ENCODE measurements at regions not wholly inside any gene's neighbourhood (a gene's known extent, or its start where the extent isn't known, plus 50 kb on each side); places are given as distances from the start of the nearest gene placed in this dataset.
"Not testable (repeated sequence)": the region's sequence is repeated elsewhere in the genome, so short reads cannot be mapped to it uniquely, and the experiment has no call there.

- H3K27me3 ChIP-seq (ENCODE audit: control insufficient read depth in 1 of 2, insufficient read depth in 2 of 2, low read length in 2 of 2) = no peaks in the 10 kb centered on the region
- H3K4me3 ChIP-seq (ENCODE audit: low read depth in 1 of 2, low read length in 2 of 2) = no peak overlapping the region
- no peak overlapping the region for H3K9ac ChIP-seq (ENCODE audit: low read depth in 1 of 2, low read length in 2 of 2)
- no peak overlapping the region for H3K27ac ChIP-seq (ENCODE audit: low read depth, low read length)
- no peaks in the 10 kb centered on the region for H3K36me3 ChIP-seq (ENCODE audit: control insufficient read depth in 1 of 2, insufficient read depth in 2 of 2, low read length in 2 of 2)
- H3K4me1 ChIP-seq (ENCODE audit: control insufficient read depth in 1 of 2, insufficient read depth in 2 of 2, low read length in 2 of 2) = no peaks in the 10 kb centered on the region
- H3K9me3 ChIP-seq (ENCODE audit: control insufficient read depth in 1 of 2, low read length in 2 of 2) = no peaks in the 10 kb centered on the region
These were observed 231.1 kb downstream of the TFEC start for GRCh38 chr7:115799430-115799829.

- Histone ChIP-seq H3K36me3 (ENCODE audit: control insufficient read depth in 1 of 2, insufficient read depth in 2 of 2, low read length in 2 of 2) (no peaks in the 10 kb centered on the region), H3K27ac (ENCODE audit: low read depth, low read length) (no peak overlapping the region), H3K9ac (ENCODE audit: low read depth in 1 of 2, low read length in 2 of 2) (no peak overlapping the region), H3K27me3 (ENCODE audit: control insufficient read depth in 1 of 2, insufficient read depth in 2 of 2, low read length in 2 of 2) (no peaks in the 10 kb centered on the region), H3K4me1 (ENCODE audit: control insufficient read depth in 1 of 2, insufficient read depth in 2 of 2, low read length in 2 of 2) (no peaks in the 10 kb centered on the region), H3K4me3 (ENCODE audit: low read depth in 1 of 2, low read length in 2 of 2) (no peak overlapping the region), H3K9me3 (ENCODE audit: control insufficient read depth in 1 of 2, low read length in 2 of 2) (no peaks in the 10 kb centered on the region)
These were observed 236.4 kb downstream of the TFEC start for GRCh38 chr7:115793958-115794702.

- Histone ChIP-seq H3K36me3 (ENCODE audit: control insufficient read depth in 1 of 2, insufficient read depth in 2 of 2, low read length in 2 of 2) (no peaks in the 10 kb centered on the region), H3K4me1 (ENCODE audit: control insufficient read depth in 1 of 2, insufficient read depth in 2 of 2, low read length in 2 of 2) (no peaks in the 10 kb centered on the region), H3K9me3 (ENCODE audit: control insufficient read depth in 1 of 2, low read length in 2 of 2) (no peaks in the 10 kb centered on the region), H3K4me3 (ENCODE audit: low read depth in 1 of 2, low read length in 2 of 2) (no peak overlapping the region), H3K27me3 (ENCODE audit: control insufficient read depth in 1 of 2, insufficient read depth in 2 of 2, low read length in 2 of 2) (no peaks in the 10 kb centered on the region), H3K27ac (ENCODE audit: low read depth, low read length) (no peak overlapping the region), H3K9ac (ENCODE audit: low read depth in 1 of 2, low read length in 2 of 2) (no peak overlapping the region)
These were observed 240.7 kb downstream of the TFEC start for GRCh38 chr7:115789901-115790300.

GRCh38 chr7:115789473-115789872 is 241.1 kb downstream of the TFEC start:
- not testable (repeated sequence) for H3K9me3 ChIP-seq (ENCODE audit: control insufficient read depth in 1 of 2, low read length in 2 of 2); H3K4me1 ChIP-seq (ENCODE audit: control insufficient read depth in 1 of 2, insufficient read depth in 2 of 2, low read length in 2 of 2); H3K27ac ChIP-seq (ENCODE audit: low read depth, low read length); H3K27me3 ChIP-seq (ENCODE audit: control insufficient read depth in 1 of 2, insufficient read depth in 2 of 2, low read length in 2 of 2); H3K36me3 ChIP-seq (ENCODE audit: control insufficient read depth in 1 of 2, insufficient read depth in 2 of 2, low read length in 2 of 2); H3K4me3 ChIP-seq (ENCODE audit: low read depth in 1 of 2, low read length in 2 of 2); H3K9ac ChIP-seq (ENCODE audit: low read depth in 1 of 2, low read length in 2 of 2)

GRCh38 chr7:115782696-115783490 is 247.7 kb downstream of the TFEC start:
- no peaks in the 10 kb centered on the region for H3K36me3 ChIP-seq (ENCODE audit: control insufficient read depth in 1 of 2, insufficient read depth in 2 of 2, low read length in 2 of 2)
- H3K27ac ChIP-seq (ENCODE audit: low read depth, low read length) = no peak overlapping the region
- no peak overlapping the region for H3K4me3 ChIP-seq (ENCODE audit: low read depth in 1 of 2, low read length in 2 of 2)
- no peaks in the 10 kb centered on the region for H3K4me1 ChIP-seq (ENCODE audit: control insufficient read depth in 1 of 2, insufficient read depth in 2 of 2, low read length in 2 of 2)
- no peaks in the 10 kb centered on the region for H3K27me3 ChIP-seq (ENCODE audit: control insufficient read depth in 1 of 2, insufficient read depth in 2 of 2, low read length in 2 of 2)
- no peaks in the 10 kb centered on the region for H3K9me3 ChIP-seq (ENCODE audit: control insufficient read depth in 1 of 2, low read length in 2 of 2)
- no peak overlapping the region for H3K9ac ChIP-seq (ENCODE audit: low read depth in 1 of 2, low read length in 2 of 2)

- H3K27me3 ChIP-seq (ENCODE audit: control insufficient read depth in 1 of 2, insufficient read depth in 2 of 2, low read length in 2 of 2) = no peaks in the 10 kb centered on the region
- no peaks in the 10 kb centered on the region for H3K9me3 ChIP-seq (ENCODE audit: control insufficient read depth in 1 of 2, low read length in 2 of 2)
- no peak overlapping the region for H3K27ac ChIP-seq (ENCODE audit: low read depth, low read length)
- H3K4me1 ChIP-seq (ENCODE audit: control insufficient read depth in 1 of 2, insufficient read depth in 2 of 2, low read length in 2 of 2) = no peaks in the 10 kb centered on the region
- no peak overlapping the region for H3K9ac ChIP-seq (ENCODE audit: low read depth in 1 of 2, low read length in 2 of 2)
- H3K4me3 ChIP-seq (ENCODE audit: low read depth in 1 of 2, low read length in 2 of 2) = no peak overlapping the region
- no peaks in the 10 kb centered on the region for H3K36me3 ChIP-seq (ENCODE audit: control insufficient read depth in 1 of 2, insufficient read depth in 2 of 2, low read length in 2 of 2)
These were observed 251.0 kb downstream of the TFEC start for GRCh38 chr7:115779561-115779960.

GRCh38 chr7:115775981-115776380 is 254.6 kb downstream of the TFEC start:
- no peaks in the 10 kb centered on the region for H3K36me3 ChIP-seq (ENCODE audit: control insufficient read depth in 1 of 2, insufficient read depth in 2 of 2, low read length in 2 of 2)
- no peak overlapping the region for H3K27ac ChIP-seq (ENCODE audit: low read depth, low read length)
- no peaks in the 10 kb centered on the region for H3K27me3 ChIP-seq (ENCODE audit: control insufficient read depth in 1 of 2, insufficient read depth in 2 of 2, low read length in 2 of 2)
- H3K9ac ChIP-seq (ENCODE audit: low read depth in 1 of 2, low read length in 2 of 2) = no peak overlapping the region
- no peaks in the 10 kb centered on the region for H3K4me1 ChIP-seq (ENCODE audit: control insufficient read depth in 1 of 2, insufficient read depth in 2 of 2, low read length in 2 of 2)
- no peak overlapping the region for H3K4me3 ChIP-seq (ENCODE audit: low read depth in 1 of 2, low read length in 2 of 2)
- no peaks in the 10 kb centered on the region for H3K9me3 ChIP-seq (ENCODE audit: control insufficient read depth in 1 of 2, low read length in 2 of 2)

GRCh38 chr7:115763347-115763746 is 267.2 kb downstream of the TFEC start:
- H3K9me3 ChIP-seq (ENCODE audit: control insufficient read depth in 1 of 2, low read length in 2 of 2) = no peaks in the 10 kb centered on the region
- no peak overlapping the region for H3K4me3 ChIP-seq (ENCODE audit: low read depth in 1 of 2, low read length in 2 of 2)
- H3K9ac ChIP-seq (ENCODE audit: low read depth in 1 of 2, low read length in 2 of 2) = no peak overlapping the region
- no peaks in the 10 kb centered on the region for H3K36me3 ChIP-seq (ENCODE audit: control insufficient read depth in 1 of 2, insufficient read depth in 2 of 2, low read length in 2 of 2)
- H3K4me1 ChIP-seq (ENCODE audit: control insufficient read depth in 1 of 2, insufficient read depth in 2 of 2, low read length in 2 of 2) = no peaks in the 10 kb centered on the region
- no peaks in the 10 kb centered on the region for H3K27me3 ChIP-seq (ENCODE audit: control insufficient read depth in 1 of 2, insufficient read depth in 2 of 2, low read length in 2 of 2)
- no peak overlapping the region for H3K27ac ChIP-seq (ENCODE audit: low read depth, low read length)

GRCh38 chr7:115758025-115758424 is 272.5 kb downstream of the TFEC start:
- no peaks in the 10 kb centered on the region for H3K27me3 ChIP-seq (ENCODE audit: control insufficient read depth in 1 of 2, insufficient read depth in 2 of 2, low read length in 2 of 2)
- H3K36me3 ChIP-seq (ENCODE audit: control insufficient read depth in 1 of 2, insufficient read depth in 2 of 2, low read length in 2 of 2) = no peaks in the 10 kb centered on the region
- no peaks in the 10 kb centered on the region for H3K9me3 ChIP-seq (ENCODE audit: control insufficient read depth in 1 of 2, low read length in 2 of 2)
- no peak overlapping the region for H3K27ac ChIP-seq (ENCODE audit: low read depth, low read length)
- no peak overlapping the region for H3K9ac ChIP-seq (ENCODE audit: low read depth in 1 of 2, low read length in 2 of 2)
- no peak overlapping the region for H3K4me3 ChIP-seq (ENCODE audit: low read depth in 1 of 2, low read length in 2 of 2)
- H3K4me1 ChIP-seq (ENCODE audit: control insufficient read depth in 1 of 2, insufficient read depth in 2 of 2, low read length in 2 of 2) = no peaks in the 10 kb centered on the region

- Histone ChIP-seq H3K9me3 (ENCODE audit: control insufficient read depth in 1 of 2, low read length in 2 of 2) (no peaks in the 10 kb centered on the region), H3K4me1 (ENCODE audit: control insufficient read depth in 1 of 2, insufficient read depth in 2 of 2, low read length in 2 of 2) (no peaks in the 10 kb centered on the region), H3K36me3 (ENCODE audit: control insufficient read depth in 1 of 2, insufficient read depth in 2 of 2, low read length in 2 of 2) (no peaks in the 10 kb centered on the region), H3K27ac (ENCODE audit: low read depth, low read length) (no peak overlapping the region), H3K27me3 (ENCODE audit: control insufficient read depth in 1 of 2, insufficient read depth in 2 of 2, low read length in 2 of 2) (no peaks in the 10 kb centered on the region), H3K9ac (ENCODE audit: low read depth in 1 of 2, low read length in 2 of 2) (no peak overlapping the region), H3K4me3 (ENCODE audit: low read depth in 1 of 2, low read length in 2 of 2) (no peak overlapping the region)
These were observed 276.3 kb downstream of the TFEC start for GRCh38 chr7:115754226-115754625.
